A673 (cell line): ENCODE measurements at regions not wholly inside any gene's neighbourhood (a gene's known extent, or its start where the extent isn't known, plus 50 kb on each side); places are given as distances from the start of the nearest gene placed in this dataset.

ENCODE experiments used
- BruUV-seq: library from RNA; stranded (reverse); fragments of 400-500 nt; replicated peaks from 2 replicates; lab custom pipeline; 2021; lab: Mats Ljungman, UMichigan
- CTCF ChIA-PET: fragments of 300-600 bp; sonication (Branson Sonifier 250); formaldehyde crosslinking; loops from one replicate; lab custom pipeline; 2022; ENCODE audit warnings: antibody characterized with exemption; lab: Charles Lee
- POLR2A ChIA-PET: fragments of 300-600 bp; sonication (Branson Sonifier 250); formaldehyde crosslinking; loops from one replicate; lab custom pipeline; 2022; ENCODE audit warnings: antibody characterized with exemption; ENCODE audit not compliant: low non-redundant PET; lab: Charles Lee
- DNase-seq: peaks from one replicate; pipeline ENCODE4 v3.0.0-alpha.2; 2015; ENCODE audit warnings: low spot score
- H3K27ac ChIP-seq: fragments of 200-600 bp; sonication (generic); 2 replicates; pipeline ENCODE4 v1.5.1; 2016; ENCODE audit warnings: mixed run types, low read depth, mild to moderate bottlenecking, mixed read lengths, antibody characterized with exemption, low read length; ENCODE audit not compliant: poor library complexity, severe bottlenecking
- H3K27me3 ChIP-seq: fragments of 200-600 bp; sonication (generic); replicated peaks from 2 replicates; pipeline ENCODE4 v1.6.1; 2017; ENCODE audit warnings: mixed run types, low read depth, mild to moderate bottlenecking, mixed read lengths, antibody characterized with exemption, low read length; ENCODE audit not compliant: insufficient read depth, poor library complexity
- H3K36me3 ChIP-seq: fragments of 200-600 bp; sonication (generic); 2 replicates; pipeline ENCODE4 v1.6.1; 2016; ENCODE audit warnings: mixed run types, mild to moderate bottlenecking, mixed read lengths, antibody characterized with exemption, low read length; ENCODE audit not compliant: insufficient read depth, poor library complexity, severe bottlenecking
- H3K4me1 ChIP-seq: fragments of 200-600 bp; sonication (generic); 2 replicates; pipeline ENCODE4 v1.6.1; 2017; ENCODE audit warnings: mixed run types, mild to moderate bottlenecking, mixed read lengths, antibody characterized with exemption, low read length; ENCODE audit not compliant: insufficient read depth, poor library complexity, severe bottlenecking
- H3K4me3 ChIP-seq: fragments of 200-600 bp; sonication (generic); 2 replicates; pipeline ENCODE4 v1.5.1; 2016; ENCODE audit warnings: low read depth, mixed run types, mild to moderate bottlenecking, mixed read lengths, low read length; ENCODE audit not compliant: poor library complexity, severe bottlenecking
- H3K9me3 ChIP-seq: fragments of 200-600 bp; sonication (generic); 2 replicates; pipeline ENCODE4 v1.6.1; 2016; ENCODE audit warnings: mixed run types, low read depth, mild to moderate bottlenecking, mixed read lengths, antibody characterized with exemption, low read length; ENCODE audit not compliant: poor library complexity, severe bottlenecking
- CTCF ChIP-seq: fragments of 300-800, 200-600 bp; sonication (generic); conservative IDR thresholded peaks from 2 replicates; pipeline ENCODE4 v1.5.1; 2017; ENCODE audit warnings: low read depth, mild to moderate bottlenecking, antibody characterized with exemption, low read length, moderate library complexity, mixed read lengths
- EZH2 ChIP-seq: fragments of 200-600 bp; sonication (generic); IDR thresholded peaks from 2 replicates; pipeline ENCODE4 v1.6.1; 2017; ENCODE audit warnings: borderline replicate concordance, low read depth, mild to moderate bottlenecking, mixed read lengths, antibody characterized with exemption, low read length; ENCODE audit not compliant: poor library complexity, severe bottlenecking
- intact Hi-C: fragments of 100-400 bp; cut with micrococcal nuclease; formaldehyde crosslinking; loops from one replicate; pipeline ENCODE4 v1.10.0; 2022; ENCODE audit not compliant: unreplicated experiment

- H3K36me3 ChIP-seq: no peaks in the 10 kb centered on the region
- POLR2A ChIA-PET: no interaction called here
Measured at GRCh38 chr5:138651767-138652117, 76.5 kb upstream of the HSPA9 start.

GRCh38 chr5:138651058-138651766 is 76.0 kb upstream of the HSPA9 start:
- CTCF ChIA-PET: no interaction called here
- POLR2A ChIA-PET: no interaction called here
- intact Hi-C loops: no loop called here
- Histone ChIP-seq H3K36me3 (no peaks in the 10 kb centered on the region), H3K4me3 (no peak overlapping the region), H3K9me3 (no peaks in the 10 kb centered on the region), H3K4me1 (peaks cover 25% of the 10 kb centered on the region), H3K27me3 (no peaks in the 10 kb centered on the region), H3K27ac (no peak overlapping the region)
- DNase-seq: no peak
- TF ChIP-seq EZH2: no peak
- no peak for TF ChIP-seq CTCF
- no TSS peak for BruUV-seq

More at GRCh38 chr5:138651767-138652117, 76.5 kb upstream of the HSPA9 start:
- H3K9me3 ChIP-seq: no peaks in the 10 kb centered on the region
- TF ChIP-seq CTCF: no peak
- no peak for TF ChIP-seq EZH2
- H3K4me1 ChIP-seq: peaks cover 25% of the 10 kb centered on the region
- H3K4me3 ChIP-seq: no peak overlapping the region
- CTCF ChIA-PET: no interaction called here
- no peak for DNase-seq
- H3K27me3 ChIP-seq: no peaks in the 10 kb centered on the region
- intact Hi-C loops: no loop called here
- no peak overlapping the region for H3K27ac ChIP-seq
- BruUV-seq: no TSS peak

- no peak for TF ChIP-seq CTCF
- no peak for TF ChIP-seq EZH2
- DNase-seq: no peak
- H3K4me3 ChIP-seq: no peak overlapping the region
- H3K27ac ChIP-seq: no peak overlapping the region
- ChIA-PET POLR2A (no interaction called here), CTCF (interaction anchor here (1.0 kb wide), 1 partner anchor 71 kb away, joined by 8 read pairs; no protein-coding TSS in a partner anchor)
- no peaks in the 10 kb centered on the region for H3K27me3 ChIP-seq
- no peaks in the 10 kb centered on the region for H3K36me3 ChIP-seq
- BruUV-seq: no TSS peak
- H3K9me3 ChIP-seq: no peaks in the 10 kb centered on the region
- peaks cover 25% of the 10 kb centered on the region for H3K4me1 ChIP-seq
- intact Hi-C loops: no loop called here
Measured at GRCh38 chr5:138650196-138650595, 75.0 kb upstream of the HSPA9 start.
